Esophagus squamous epithelium (tissue), 4 donors: ENCODE measurements at regions not wholly inside any gene's neighbourhood (a gene's known extent, or its start where the extent isn't known, plus 50 kb on each side); places are given as distances from the start of the nearest gene placed in this dataset.

Experiments
- POLR2A ChIP-seq, 4 donors: fragments of 450-650 bp; IDR thresholded peaks; one replicate each; pipeline ENCODE4 v1.6.1; 2017; ENCODE audit warnings: antibody characterized with exemption in 4 of 4, mild to moderate bottlenecking in 4 of 4, moderate library complexity in 3 of 4
- TF ChIP-seq, protein P1 (sequence below), 6 experiments: fragments of 450-650 bp in 4 of 6; fragments of 200-600 bp in 2 of 6; sonication (generic) in 2 of 6; IDR thresholded peaks; one replicate each; pipeline ENCODE4 v1.5.1; 2016 to 2019; ENCODE audit warnings: antibody characterized with exemption in 6 of 6, mild to moderate bottlenecking in 4 of 6, moderate library complexity in 4 of 6

DNA sequence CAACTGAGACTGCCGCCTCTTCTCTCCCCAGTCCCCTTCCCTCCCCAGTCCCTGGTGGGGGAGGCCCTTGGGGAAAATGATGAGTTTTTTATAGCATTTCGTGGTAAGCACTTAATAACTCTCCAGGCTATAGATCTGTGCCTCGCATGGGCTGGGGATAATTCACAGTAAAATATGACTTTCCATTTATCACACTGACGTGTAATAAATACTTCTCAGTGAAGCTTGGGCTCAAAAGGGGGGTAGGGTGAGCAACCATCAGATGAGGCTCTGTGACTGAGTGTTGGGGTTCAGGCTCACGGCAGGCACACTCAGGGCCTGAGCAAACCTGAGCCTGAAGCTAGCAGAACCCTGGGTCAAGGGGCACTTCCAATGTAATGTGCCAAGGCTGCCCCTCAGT, 101.6 kb downstream of the CCT6B start:
- TF ChIP-seq POLR2A (IDR thresholded peaks at IDR 0.05), result no peak
- TF ChIP-seq, protein P1, sequence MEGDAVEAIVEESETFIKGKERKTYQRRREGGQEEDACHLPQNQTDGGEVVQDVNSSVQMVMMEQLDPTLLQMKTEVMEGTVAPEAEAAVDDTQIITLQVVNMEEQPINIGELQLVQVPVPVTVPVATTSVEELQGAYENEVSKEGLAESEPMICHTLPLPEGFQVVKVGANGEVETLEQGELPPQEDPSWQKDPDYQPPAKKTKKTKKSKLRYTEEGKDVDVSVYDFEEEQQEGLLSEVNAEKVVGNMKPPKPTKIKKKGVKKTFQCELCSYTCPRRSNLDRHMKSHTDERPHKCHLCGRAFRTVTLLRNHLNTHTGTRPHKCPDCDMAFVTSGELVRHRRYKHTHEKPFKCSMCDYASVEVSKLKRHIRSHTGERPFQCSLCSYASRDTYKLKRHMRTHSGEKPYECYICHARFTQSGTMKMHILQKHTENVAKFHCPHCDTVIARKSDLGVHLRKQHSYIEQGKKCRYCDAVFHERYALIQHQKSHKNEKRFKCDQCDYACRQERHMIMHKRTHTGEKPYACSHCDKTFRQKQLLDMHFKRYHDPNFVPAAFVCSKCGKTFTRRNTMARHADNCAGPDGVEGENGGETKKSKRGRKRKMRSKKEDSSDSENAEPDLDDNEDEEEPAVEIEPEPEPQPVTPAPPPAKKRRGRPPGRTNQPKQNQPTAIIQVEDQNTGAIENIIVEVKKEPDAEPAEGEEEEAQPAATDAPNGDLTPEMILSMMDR (IDR thresholded peaks at IDR 0.05), result no peak
